HL-60 (cell line): ENCODE measurements at regions not wholly inside any gene's neighbourhood (a gene's known extent, or its start where the extent isn't known, plus 50 kb on each side); places are given as distances from the start of the nearest gene placed in this dataset.

Experiments
- GABPA ChIP-seq: IDR thresholded peaks from 2 replicates; pipeline ENCODE4 v1.6.1; 2012; ENCODE audit warnings: low read depth
- POLR2AphosphoS5 ChIP-seq: IDR thresholded peaks from 2 replicates; pipeline ENCODE4 v1.6.1; 2012; ENCODE audit warnings: low read depth
- SPI1 ChIP-seq: IDR thresholded peaks from 2 replicates; pipeline ENCODE4 v1.6.1; 2012; ENCODE audit warnings: low read depth, mild to moderate bottlenecking, borderline replicate concordance
- TF ChIP-seq, protein P1 (sequence below): IDR thresholded peaks from one replicate; pipeline ENCODE4 v1.5.1; 2011; ENCODE audit warnings: low read length, control low read depth, inconsistent platforms; ENCODE audit not compliant: insufficient read depth
- TF ChIP-seq, protein P2 (sequence below): IDR thresholded peaks from 2 replicates; pipeline ENCODE4 v1.6.1; 2012; ENCODE audit warnings: low read depth; ENCODE audit not compliant: insufficient replicate concordance

DNA sequence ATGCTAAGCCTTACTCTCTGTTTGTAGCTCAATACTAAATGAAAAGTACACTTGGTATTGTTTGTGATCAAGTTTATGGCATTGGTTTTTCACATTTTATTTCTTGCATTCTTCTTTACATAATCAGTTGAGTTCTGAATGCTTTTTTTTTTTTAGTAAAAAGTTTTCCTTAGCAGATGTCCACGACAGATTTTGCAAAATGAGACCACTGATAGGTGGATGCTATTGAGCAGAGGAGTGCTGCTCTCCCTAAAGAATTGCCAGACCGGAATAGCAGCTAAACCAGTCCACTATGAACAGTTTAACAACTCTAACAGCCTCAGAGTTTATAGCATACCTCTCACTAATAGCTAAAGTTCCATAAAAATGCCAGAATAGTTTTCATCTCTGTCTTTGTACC lies 225.1 kb upstream of the CACNA2D1 start:
- TF ChIP-seq, protein P1, sequence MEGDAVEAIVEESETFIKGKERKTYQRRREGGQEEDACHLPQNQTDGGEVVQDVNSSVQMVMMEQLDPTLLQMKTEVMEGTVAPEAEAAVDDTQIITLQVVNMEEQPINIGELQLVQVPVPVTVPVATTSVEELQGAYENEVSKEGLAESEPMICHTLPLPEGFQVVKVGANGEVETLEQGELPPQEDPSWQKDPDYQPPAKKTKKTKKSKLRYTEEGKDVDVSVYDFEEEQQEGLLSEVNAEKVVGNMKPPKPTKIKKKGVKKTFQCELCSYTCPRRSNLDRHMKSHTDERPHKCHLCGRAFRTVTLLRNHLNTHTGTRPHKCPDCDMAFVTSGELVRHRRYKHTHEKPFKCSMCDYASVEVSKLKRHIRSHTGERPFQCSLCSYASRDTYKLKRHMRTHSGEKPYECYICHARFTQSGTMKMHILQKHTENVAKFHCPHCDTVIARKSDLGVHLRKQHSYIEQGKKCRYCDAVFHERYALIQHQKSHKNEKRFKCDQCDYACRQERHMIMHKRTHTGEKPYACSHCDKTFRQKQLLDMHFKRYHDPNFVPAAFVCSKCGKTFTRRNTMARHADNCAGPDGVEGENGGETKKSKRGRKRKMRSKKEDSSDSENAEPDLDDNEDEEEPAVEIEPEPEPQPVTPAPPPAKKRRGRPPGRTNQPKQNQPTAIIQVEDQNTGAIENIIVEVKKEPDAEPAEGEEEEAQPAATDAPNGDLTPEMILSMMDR = no peak
- no peak for TF ChIP-seq POLR2AphosphoS5
- no peak for TF ChIP-seq GABPA
- TF ChIP-seq, protein P2, sequence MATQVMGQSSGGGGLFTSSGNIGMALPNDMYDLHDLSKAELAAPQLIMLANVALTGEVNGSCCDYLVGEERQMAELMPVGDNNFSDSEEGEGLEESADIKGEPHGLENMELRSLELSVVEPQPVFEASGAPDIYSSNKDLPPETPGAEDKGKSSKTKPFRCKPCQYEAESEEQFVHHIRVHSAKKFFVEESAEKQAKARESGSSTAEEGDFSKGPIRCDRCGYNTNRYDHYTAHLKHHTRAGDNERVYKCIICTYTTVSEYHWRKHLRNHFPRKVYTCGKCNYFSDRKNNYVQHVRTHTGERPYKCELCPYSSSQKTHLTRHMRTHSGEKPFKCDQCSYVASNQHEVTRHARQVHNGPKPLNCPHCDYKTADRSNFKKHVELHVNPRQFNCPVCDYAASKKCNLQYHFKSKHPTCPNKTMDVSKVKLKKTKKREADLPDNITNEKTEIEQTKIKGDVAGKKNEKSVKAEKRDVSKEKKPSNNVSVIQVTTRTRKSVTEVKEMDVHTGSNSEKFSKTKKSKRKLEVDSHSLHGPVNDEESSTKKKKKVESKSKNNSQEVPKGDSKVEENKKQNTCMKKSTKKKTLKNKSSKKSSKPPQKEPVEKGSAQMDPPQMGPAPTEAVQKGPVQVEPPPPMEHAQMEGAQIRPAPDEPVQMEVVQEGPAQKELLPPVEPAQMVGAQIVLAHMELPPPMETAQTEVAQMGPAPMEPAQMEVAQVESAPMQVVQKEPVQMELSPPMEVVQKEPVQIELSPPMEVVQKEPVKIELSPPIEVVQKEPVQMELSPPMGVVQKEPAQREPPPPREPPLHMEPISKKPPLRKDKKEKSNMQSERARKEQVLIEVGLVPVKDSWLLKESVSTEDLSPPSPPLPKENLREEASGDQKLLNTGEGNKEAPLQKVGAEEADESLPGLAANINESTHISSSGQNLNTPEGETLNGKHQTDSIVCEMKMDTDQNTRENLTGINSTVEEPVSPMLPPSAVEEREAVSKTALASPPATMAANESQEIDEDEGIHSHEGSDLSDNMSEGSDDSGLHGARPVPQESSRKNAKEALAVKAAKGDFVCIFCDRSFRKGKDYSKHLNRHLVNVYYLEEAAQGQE = no peak
- TF ChIP-seq SPI1 = no peak
